GM19372 (cell line): ENCODE measurements at regions not wholly inside any gene's neighbourhood (a gene's known extent, or its start where the extent isn't known, plus 50 kb on each side); places are given as distances from the start of the nearest gene placed in this dataset.
"Not testable (repeated sequence)": the region's sequence is repeated elsewhere in the genome, so short reads cannot be mapped to it uniquely, and the experiment has no call there.

Experiments
- ATAC-seq: cut with Tn5 transposase; IDR thresholded peaks from one replicate; pipeline ENCODE4 v1.9.1; 2021; ENCODE audit warnings: mild to moderate bottlenecking, low read depth, moderate library complexity; ENCODE audit not compliant: unreplicated experiment

DNA sequence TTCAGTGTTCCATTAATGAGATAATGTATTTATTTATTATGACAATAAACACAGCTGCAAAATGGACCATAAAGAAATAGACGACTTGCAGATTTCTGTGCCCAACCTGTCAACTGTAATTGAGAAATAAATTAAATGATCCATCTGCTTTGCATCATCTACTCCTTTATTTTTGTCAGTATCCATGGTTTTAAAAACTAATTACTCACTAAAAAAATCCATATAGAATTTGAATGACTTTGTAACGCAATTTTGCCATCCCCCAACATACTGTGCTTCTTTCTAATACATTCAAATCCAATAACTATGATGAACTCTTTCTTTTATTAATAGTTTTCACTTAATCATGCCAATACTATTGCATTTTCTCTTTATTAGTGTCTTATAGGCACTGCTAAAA lies 388.5 kb upstream of the SORCS1 start:
- ATAC-seq, result no peak

DNA sequence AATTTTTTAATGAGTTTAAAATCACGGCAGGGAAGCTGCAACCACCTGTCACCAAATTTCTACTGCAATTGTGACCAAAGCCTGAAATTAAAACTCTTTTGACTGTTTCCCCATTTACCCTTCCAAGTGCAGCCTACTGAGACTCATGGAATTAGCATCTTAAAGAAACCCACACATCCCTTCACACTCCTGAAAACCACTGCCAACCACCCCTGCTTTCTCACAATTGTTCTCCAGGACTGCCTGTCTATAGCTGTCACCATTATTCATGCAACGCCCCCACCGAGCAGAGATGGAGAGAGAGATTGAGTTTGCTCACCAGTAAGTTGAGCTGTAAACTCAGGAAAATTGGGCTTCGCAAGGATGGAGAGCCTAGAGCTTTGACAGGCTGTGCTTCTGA lies 383.8 kb upstream of the SORCS1 start:
- ATAC-seq, result no peak

DNA sequence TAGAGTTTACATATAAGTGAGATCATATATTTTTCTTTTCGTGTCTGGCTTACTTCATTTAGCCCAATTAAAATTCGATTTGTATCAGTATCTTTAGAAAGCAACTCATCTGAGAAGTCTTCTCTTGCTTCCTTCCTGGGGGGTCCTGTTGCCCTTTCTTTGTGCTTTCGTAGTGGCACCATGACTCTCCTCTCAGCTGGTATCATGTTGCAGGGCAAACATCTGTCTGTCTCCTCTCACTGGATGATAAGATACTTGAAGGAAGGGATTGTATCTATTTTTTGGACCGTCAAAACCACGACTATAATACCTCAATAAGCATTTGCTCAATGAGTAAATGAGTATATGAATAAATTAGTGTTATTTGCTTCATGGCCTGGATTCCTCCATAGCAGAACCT lies 382.5 kb upstream of the SORCS1 start:
- no peak for ATAC-seq

DNA sequence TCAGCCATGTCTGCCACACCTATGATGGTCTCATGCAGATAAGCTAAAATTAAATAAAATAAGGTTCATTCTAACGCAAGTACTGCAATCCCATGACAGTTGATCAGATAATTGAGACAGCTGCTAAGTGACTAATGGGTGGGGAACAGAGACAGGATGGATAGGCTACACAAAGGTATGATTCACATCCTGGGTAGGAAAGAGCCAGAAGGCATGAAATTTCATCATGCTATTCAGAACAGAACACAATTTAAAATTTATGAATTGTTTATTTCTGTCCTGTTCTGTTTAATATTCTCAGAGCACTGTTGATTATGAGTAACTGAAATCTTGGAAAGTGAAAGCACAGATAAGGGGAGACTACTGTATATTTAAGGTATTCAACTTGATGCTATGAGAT lies 381.8 kb upstream of the SORCS1 start:
- ATAC-seq, result no peak

DNA sequence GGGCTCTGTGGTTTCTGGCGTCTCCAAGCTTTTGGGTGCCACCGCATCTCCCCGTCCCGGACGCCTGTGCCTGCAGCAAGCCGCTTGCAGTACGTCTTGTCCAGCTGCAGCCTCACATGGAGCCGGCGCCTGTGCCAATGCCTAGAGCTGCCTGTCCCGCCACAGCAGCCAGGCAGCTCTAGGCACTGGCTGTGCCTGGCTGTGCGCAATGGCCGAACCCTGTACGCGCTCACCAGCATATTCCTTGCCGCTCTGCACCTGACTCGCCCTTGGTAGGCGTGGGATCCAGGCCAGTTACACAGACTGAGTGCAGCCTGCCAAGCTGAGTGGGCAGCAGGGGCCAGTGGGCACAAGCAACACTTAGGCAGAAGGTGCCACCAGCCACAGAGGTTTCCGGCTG lies 381.2 kb upstream of the SORCS1 start:
- ATAC-seq, result no peak

DNA sequence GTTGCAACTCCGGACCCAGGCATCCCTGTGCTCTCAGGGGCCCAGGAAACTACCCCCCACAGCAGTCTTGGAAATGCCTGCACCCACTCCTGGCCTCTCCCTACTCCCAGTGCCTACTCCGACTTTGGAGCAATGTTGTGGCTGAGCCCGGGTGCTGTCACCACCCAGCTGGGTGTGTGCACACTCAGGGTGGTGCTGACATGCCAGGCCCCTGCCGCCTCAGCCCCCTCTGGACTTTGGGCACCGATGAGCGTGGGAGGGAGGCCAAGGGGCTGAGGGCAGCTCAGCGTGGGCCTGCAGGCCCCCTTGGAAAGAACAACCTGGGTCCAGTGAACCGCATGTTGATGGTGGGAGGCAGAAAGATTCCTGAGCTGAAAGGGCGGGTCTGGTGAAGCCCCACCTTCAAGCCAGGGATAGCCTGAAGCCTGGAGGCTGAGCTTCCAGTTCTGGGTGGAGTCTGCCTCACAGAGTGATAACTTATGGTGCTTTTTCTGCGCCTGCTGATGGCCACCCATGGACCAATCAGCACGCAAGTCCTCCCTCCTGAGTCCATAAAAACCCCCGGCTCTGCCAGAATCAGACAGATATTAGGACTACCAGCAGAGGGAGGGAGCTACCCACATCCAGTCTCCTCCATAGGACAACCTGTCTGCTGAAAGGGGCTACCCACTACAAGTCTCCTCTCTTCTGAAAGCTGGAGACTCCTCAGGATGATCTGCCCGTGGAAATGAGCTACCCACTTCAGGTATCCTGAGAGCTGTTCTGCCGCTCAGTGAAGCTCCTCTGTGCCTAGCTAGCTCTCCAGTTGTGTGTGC lies 380.4 kb upstream of the SORCS1 start:
- ATAC-seq, result no peak

DNA sequence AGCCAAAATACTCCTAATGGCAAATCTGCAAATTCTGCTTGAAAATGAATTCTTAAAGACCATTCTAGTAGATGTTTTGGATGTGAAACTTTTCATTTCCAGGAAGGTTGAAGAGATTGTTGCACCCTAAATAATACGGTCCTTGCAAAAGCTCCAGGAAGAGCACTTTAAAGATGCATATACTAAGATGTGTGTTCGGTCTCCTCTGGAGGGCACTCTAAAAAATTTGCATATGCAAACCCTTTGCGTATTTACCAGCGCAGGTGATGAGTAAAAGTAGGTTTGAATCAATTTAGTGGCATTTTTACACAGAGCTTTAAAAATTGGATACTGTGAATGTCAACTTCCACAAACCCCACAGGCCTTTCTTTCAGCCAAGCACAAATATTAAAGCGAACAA lies 378.1 kb upstream of the SORCS1 start:
- no peak for ATAC-seq

DNA sequence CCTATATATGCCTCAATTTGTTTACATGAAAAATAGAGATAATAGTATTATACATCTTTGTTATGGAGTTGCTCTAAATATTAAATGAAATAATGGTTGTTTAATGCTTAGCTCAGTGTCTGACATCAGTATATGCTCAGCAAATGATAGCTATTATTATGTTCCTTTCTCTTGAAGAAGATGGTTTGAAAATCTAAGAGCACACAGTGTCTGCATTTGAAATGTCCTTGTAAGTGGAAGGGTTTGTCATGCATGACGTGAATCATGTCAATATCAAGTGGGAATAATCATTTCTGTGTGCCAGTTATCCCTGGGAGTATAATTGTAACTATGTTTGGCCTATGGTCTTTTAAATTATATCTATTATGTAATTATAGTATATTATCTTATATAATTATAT lies 377.5 kb upstream of the SORCS1 start:
- ATAC-seq, result no peak

DNA sequence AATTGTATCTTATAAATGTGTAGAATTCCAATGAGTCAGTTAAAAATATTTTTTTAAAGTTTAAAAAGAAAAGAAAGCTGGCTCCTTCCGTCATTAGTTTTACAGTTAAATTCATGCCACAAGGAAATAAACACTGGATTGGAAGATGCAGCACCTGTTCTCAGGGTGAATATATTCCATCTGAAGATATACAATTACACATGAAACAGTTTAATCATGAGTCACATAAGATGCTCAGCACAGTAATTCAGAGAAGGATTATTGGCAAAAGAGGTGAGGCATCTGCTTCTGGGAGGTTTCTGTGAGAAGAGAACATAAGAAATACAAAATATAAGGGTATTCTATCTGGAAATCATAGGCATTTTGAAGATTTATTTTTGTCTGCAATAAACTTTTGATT lies 376.5 kb upstream of the SORCS1 start:
- ATAC-seq, result no peak

DNA sequence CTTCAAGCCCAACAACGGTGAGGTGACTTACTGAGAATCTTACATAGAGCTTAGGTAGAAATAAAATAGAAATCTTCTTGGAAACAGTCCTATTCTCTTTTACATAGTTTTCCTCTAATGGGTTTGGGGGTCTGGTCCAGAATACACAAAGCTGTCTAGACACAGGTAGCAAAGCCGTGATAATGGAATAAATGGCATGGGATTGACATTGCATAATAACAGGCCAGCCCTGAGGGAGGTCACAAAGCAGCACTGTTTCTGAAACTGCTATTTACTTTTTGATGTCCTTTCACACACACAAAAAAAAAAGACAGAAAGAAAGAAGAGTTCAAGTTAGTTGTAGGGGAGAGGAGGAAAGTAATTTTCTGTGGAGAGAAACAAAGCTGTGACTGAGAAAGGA lies 364.8 kb upstream of the SORCS1 start:
- ATAC-seq, result no peak

DNA sequence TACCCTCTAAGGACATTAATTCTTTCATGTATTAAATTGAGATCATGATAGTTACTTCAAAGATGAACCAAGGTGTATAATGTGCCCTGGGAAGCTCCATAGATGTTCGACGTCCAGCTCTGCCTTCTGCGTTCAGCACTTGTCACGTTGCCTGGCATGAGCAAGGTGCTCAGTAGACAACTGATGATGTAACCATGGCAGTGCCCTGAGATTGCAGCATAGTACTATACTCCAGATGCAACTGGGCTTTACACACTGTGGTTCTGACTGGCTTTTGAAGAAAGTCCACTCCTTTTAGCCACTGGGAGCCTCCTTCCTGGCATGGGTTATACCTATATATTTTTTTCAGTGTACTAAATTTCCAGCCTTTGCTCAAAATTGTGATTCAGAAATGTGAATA lies 355.8 kb upstream of the SORCS1 start:
- ATAC-seq, result no peak

DNA sequence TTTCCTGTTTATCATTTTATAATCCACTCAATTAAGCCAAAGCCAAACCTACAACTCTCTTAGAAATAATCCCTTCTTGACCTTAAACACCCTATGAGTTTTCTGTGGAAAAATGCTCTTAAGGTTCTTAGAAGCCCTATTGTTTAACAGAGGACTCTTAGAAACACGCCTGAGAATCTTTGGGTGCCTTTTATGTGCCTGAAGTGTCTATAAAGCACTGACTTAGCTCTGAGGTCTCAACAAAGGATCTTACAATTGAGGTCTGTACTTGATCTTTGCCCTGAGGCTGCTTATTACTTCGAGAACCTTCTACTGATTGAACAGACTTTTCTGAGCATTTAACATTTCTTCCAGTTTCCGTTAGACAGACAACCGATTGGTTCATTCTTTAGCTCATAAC lies 353.3 kb upstream of the SORCS1 start:
- ATAC-seq, result no peak

DNA sequence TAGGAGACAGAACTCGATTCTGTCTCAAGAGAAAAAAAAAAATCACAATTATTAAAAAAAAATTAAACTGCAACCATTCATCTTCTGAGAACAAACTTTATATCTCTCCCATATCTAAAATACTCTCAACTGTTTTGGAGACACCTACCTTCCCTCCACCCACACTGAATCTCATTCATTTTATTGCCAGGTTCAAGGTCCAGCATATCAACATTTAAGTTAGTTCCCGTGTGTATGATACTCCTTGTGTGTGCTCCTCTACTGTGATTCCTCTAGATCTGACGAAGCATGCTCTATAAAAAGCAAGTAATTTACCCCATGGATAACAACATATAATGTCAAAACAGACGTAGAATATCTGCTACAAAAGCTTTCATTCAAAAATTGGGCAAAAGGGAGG lies 351.8 kb upstream of the SORCS1 start:
- no peak for ATAC-seq

DNA sequence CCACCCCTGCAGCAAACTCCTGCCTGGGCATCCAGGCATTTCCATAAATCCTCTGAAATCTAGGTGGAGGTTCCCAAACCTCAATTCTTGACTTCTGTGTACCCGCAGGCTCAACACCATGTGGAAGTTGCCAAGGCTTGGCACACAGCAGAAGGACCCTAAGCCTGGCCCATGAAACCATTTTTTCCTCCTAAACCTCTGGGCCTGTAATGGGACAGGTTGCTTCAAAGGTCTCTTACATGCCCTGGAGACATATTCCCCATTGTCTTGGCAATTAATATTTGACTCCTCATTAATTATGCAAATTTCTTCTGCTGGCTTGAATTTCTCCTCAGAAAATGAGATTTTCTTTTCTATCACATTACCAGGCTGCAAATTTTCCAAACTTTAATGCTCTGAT lies 339.5 kb upstream of the SORCS1 start:
- not testable (repeated sequence) for ATAC-seq

DNA sequence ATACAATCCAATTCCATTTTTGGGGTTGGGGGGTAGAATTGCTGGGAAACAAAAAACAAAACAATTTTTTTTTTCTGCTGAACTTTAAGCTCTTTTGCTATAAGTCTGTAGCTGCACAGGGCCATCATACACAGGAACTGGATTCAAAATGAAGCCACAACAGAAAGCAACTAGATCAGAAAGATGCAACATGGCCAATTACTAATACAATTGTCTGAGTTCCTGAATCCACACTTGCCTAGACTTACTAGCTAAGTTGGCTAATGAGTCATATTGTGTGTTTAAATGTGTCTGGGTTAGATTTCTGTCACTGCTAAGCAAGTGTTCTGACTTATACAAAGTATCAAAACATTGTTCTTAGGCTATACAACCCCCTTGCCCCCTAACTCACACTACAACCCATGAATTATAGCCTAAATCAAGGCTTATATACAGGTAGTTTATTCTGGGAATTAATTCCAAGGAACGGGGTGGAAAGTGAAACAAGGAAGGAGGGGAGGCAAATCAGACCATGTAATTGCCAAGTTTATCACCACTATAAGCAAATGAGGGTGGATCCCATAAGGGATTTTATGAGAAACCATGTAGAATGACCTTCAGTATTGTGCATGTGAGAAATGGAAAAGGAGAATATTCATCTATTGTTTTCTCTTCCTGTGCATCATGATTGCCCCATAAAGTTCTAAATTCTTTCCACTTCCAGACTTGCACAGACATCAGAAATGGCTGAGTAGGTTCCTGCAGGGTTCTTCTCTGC lies 337.9 kb upstream of the SORCS1 start:
- no peak for ATAC-seq

DNA sequence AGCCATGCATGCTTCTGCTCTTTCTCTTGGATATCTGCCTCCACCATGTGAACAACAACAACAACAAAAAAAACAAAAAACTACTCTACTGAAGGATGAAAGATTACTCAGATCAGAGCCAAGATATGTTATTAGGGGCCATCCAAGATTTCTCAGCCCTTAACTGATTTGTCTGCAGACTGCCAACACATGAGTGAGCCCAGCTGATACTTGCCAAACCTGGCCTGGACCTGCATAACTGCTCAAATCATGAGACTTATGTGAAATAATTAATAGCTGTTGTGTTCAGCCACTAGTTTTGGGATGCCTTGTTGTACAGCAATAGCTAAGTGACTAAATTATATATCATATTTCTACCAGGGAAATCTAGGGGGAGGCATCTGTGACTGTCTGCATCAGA lies 334.5 kb upstream of the SORCS1 start:
- no peak for ATAC-seq

DNA sequence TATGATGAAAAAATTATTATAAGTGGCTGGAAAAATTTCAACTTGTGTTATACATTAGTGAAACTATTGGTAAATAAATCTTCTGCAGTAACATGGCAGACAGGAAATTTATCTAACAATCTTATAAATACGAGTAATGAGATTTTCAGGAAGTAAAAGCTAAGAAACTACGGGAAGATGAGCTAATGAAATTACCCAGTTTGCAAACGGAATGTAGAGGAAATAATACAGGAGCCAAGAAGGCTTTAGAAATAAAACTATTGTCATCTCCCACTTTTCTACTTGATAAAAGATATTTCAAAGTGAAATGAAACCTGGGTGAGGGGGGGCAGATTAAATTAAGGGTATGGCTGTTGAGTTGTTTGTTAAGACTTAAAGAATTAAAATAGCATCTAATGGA lies 332.5 kb upstream of the SORCS1 start:
- ATAC-seq, result no peak

DNA sequence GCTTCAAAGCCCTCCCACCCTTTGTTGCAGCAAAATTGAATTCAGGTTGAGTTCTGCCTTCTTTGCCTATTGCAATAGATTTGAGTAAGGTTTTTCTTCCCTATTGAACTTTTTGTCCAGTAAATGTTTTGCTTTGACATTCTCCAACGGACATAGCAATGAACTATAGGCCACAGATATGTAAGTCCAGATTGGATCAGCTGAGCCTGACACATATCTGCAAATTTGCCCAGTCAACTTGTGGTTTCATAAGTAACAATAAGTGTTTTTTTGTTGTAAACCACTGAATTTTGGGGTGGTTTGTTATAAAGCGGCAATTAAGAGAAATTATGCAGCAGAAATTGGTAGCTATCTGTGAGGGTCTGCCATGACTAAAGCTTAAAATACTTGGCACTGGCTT lies 332.1 kb upstream of the SORCS1 start:
- no peak for ATAC-seq

DNA sequence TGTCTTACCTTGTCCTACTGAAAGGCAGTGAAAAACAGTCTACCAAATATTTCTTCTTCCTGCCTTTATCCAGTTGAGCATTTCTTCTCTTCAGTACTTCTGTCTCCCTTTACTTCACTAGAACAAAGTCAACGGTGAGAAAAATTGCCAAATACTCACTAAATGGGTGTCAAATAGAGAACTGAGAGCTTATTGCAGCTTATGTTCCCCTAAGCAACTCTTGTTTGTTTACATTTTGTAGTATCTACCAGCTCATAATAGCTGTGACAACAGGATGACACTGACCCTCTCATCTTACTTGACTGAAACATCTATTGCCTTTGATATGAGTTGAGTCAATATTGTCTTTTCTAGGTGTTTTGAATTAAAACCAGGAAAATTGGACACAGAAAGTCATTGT lies 327.9 kb upstream of the SORCS1 start:
- ATAC-seq, result no peak

DNA sequence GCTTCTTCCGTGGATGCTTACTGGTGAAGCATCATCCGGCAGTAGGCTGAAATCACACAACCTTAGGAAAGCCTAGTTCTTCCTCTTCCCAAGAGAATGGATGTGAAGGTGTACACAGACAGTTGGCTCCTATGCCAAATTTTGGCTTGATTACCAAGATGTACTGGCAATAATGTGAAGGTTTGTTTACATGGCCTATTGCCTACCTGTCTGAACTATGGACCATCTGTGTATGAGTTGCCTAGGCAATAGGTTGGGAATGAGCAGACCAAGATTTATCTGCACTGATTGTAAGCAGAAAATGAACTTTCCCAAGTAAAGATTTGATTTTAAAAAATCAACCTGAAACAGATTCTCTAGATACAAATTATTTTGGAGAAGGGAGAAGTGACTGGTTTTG lies 325.9 kb upstream of the SORCS1 start:
- no peak for ATAC-seq

DNA sequence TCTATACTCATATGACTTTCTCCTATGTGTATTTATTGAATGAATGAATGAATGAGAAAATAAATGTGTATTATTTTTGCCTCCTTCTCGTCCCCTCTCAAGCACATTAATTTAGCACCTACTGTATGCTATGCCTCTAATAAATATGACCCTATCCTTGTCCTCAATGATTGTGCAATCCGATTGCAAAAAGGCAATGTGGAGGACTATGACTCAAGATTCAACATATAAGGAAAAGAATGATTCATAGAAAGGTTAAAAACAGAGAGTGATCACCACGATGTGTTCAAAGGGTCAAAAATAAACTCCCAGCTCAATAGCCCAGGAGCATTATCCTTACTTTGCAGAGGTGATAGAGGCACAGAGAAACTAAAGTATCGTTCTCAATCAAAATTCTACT lies 322.8 kb upstream of the SORCS1 start:
- no peak for ATAC-seq

DNA sequence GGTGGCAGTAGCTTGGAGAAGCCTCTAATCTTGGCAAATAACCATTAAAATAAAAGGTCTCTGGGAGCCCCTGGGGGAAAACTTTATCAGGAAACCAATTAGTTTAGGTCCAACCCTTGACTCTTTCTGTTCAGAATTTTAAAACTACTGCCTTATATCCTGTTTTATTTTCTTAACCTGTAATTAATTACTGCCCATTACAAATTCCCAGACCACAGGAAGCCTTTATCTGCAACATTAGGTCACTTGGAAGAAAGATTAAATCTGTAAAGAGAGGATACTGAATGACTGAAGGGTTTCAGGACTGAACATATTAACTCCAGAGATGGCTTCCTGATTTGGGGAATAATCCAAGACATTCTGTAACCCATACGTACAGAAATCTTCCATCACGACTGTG lies 320.5 kb upstream of the SORCS1 start:
- ATAC-seq, result no peak
